ENCODE measurements at regions not wholly inside any gene's neighbourhood (a gene's known extent, or its start where the extent isn't known, plus 50 kb on each side); places are given as distances from the start of the nearest gene placed in this dataset.

DNA sequence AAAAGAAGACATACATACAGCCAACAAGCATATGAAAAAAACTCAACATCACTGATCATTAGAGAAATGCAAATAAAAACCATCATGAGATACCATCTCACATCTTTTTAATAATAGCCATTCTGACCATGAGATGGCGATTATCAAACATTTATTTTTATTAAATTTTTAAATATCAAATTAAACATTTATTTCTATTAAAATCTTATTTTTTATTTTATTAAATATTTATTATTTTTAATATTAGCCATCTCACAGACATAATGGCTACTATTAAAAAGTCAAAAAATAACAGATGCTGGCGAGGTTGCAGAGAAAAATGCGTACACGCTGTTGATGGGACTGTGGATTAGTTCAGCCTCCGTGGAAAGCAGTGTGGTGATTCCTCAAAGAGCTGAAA, 264.8 kb upstream of the TENM4 start:
- DNase-seq (ENCODE audit: extremely low read depth, low read depth): no peak
- TF ChIP-seq CTCF (IDR thresholded peaks at IDR 0.05; ENCODE audit: low read depth, low read length): no peak

DNA sequence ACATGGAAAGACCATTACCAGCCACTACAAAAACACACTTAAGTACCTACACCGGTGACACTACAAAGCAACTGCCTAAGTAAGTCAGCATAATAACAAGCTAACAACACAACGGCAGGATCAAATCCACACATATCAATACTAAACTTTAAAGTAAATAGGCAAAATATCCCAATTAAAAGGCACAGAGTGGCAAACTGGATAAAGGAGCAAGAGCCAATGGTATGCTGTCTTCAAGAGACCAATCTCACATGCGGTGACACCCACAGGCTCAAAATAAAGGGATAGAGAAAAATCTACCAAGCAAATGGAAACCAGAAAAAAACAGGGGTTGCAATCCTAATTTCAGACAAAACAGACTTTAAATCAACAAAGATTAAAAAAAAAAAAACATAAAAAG, 261.5 kb upstream of the TENM4 start:
- DNase-seq (ENCODE audit: extremely low read depth, low read depth): no peak
- no peak for TF ChIP-seq CTCF (IDR thresholded peaks at IDR 0.05; ENCODE audit: low read depth, low read length)

GRCh38 chr11:79699246-79699645, 258.4 kb upstream of the TENM4 start:
- no peak for TF ChIP-seq CTCF (IDR thresholded peaks at IDR 0.05; ENCODE audit: low read depth, low read length)
- DNase-seq (ENCODE audit: extremely low read depth, low read depth): no peak

GRCh38 chr11:79697905-79698304, 257.1 kb upstream of the TENM4 start:
- no peak for DNase-seq (ENCODE audit: extremely low read depth, low read depth)

GRCh38 chr11:79694368-79694767, 253.5 kb upstream of the TENM4 start:
- no peak for DNase-seq (ENCODE audit: extremely low read depth, low read depth)
- TF ChIP-seq CTCF (IDR thresholded peaks at IDR 0.05; ENCODE audit: low read depth, low read length): no peak

More at GRCh38 chr11:79697905-79698304, 257.1 kb upstream of the TENM4 start:
- no peak for TF ChIP-seq CTCF (IDR thresholded peaks at IDR 0.05; ENCODE audit: low read depth, low read length)

GRCh38 chr11:79691445-79691844, 250.6 kb upstream of the TENM4 start:
- no peak for DNase-seq (ENCODE audit: extremely low read depth, low read depth)

More at GRCh38 chr11:79691445-79691844, 250.6 kb upstream of the TENM4 start:
- no peak for TF ChIP-seq CTCF (IDR thresholded peaks at IDR 0.05; ENCODE audit: low read depth, low read length)

Measured in AG09319 (cell line).